ENCODE measurements at regions not wholly inside any gene's neighbourhood (a gene's known extent, or its start where the extent isn't known, plus 50 kb on each side); places are given as distances from the start of the nearest gene placed in this dataset.

- TF ChIP-seq, protein P1, sequence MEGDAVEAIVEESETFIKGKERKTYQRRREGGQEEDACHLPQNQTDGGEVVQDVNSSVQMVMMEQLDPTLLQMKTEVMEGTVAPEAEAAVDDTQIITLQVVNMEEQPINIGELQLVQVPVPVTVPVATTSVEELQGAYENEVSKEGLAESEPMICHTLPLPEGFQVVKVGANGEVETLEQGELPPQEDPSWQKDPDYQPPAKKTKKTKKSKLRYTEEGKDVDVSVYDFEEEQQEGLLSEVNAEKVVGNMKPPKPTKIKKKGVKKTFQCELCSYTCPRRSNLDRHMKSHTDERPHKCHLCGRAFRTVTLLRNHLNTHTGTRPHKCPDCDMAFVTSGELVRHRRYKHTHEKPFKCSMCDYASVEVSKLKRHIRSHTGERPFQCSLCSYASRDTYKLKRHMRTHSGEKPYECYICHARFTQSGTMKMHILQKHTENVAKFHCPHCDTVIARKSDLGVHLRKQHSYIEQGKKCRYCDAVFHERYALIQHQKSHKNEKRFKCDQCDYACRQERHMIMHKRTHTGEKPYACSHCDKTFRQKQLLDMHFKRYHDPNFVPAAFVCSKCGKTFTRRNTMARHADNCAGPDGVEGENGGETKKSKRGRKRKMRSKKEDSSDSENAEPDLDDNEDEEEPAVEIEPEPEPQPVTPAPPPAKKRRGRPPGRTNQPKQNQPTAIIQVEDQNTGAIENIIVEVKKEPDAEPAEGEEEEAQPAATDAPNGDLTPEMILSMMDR (conservative IDR thresholded peaks at IDR 0.05 in 1 of 2, IDR thresholded peaks at IDR 0.05 in 1 of 2; ENCODE audit: extremely low read depth in 1 of 2, insufficient read depth in 1 of 2, low read depth in 1 of 2, low read length in 2 of 2): no peak
- TF ChIP-seq EZH2 (IDR thresholded peaks at IDR 0.05; ENCODE audit: borderline replicate concordance, low read length): no peak
Measured at GRCh38 chr18:70411307-70411706, 122.5 kb downstream of the SOCS6 start.

Data from mammary epithelial cell (primary cell).